Fibroblast of villous mesenchyme (primary cell): ENCODE measurements at regions not wholly inside any gene's neighbourhood (a gene's known extent, or its start where the extent isn't known, plus 50 kb on each side); places are given as distances from the start of the nearest gene placed in this dataset.

Experiments
- DNase-seq: peaks from one replicate; pipeline ENCODE4 v3.0.0-alpha.2; 2010; ENCODE audit warnings: low read depth
- H3K4me3 ChIP-seq: 2 replicates; pipeline ENCODE4 v1.5.1; 2011; ENCODE audit warnings: low read depth, mild to moderate bottlenecking, low read length
- TF ChIP-seq, protein P1 (sequence below): IDR thresholded peaks from 2 replicates; pipeline ENCODE4 v1.5.1; 2012; ENCODE audit warnings: low read depth, mild to moderate bottlenecking, low read length; ENCODE audit not compliant: insufficient read depth

DNA sequence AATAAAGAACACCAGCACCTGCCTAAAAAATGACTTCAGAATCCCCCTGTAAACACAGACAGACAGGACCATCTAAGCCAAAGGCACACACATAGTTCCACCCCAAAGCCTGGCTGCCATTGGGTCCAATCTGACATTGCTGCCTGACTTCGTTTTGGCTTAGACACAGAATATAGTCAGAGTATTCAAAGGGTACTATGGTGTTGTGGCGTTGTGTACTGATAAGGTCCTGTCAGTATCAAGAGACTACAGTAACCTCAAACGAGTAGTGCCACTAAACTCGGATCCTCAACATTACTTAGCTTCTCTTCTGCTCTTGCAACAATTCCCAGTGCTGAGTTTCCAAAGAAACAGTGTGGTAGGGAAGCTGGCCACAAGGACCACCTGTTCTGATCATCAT is 169.3 kb upstream of the NR5A2 start:
- TF ChIP-seq, protein P1, sequence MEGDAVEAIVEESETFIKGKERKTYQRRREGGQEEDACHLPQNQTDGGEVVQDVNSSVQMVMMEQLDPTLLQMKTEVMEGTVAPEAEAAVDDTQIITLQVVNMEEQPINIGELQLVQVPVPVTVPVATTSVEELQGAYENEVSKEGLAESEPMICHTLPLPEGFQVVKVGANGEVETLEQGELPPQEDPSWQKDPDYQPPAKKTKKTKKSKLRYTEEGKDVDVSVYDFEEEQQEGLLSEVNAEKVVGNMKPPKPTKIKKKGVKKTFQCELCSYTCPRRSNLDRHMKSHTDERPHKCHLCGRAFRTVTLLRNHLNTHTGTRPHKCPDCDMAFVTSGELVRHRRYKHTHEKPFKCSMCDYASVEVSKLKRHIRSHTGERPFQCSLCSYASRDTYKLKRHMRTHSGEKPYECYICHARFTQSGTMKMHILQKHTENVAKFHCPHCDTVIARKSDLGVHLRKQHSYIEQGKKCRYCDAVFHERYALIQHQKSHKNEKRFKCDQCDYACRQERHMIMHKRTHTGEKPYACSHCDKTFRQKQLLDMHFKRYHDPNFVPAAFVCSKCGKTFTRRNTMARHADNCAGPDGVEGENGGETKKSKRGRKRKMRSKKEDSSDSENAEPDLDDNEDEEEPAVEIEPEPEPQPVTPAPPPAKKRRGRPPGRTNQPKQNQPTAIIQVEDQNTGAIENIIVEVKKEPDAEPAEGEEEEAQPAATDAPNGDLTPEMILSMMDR, result no peak
- no peak overlapping the region for H3K4me3 ChIP-seq
- DNase-seq, result no peak

DNA sequence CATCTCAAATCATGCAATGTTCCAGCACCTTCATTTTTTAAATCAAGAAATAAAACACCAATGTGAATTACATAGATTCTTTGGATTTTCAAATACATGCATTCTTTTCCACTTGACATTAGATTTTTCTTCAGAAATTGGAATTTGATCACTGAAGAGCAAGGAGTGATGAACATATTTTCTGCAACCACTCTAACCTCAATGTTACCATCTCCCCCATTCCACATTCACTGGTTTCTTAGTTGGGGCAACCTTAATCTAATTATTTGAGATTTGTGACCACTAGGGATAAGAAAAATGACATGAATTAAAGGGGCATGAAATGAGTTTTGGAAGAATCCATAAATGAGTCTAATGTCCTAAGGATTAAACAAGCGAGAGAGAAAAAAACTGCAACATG is 168.7 kb upstream of the NR5A2 start:
- DNase-seq, result no peak
- no peak overlapping the region for H3K4me3 ChIP-seq
- TF ChIP-seq, protein P1, result no peak

DNA sequence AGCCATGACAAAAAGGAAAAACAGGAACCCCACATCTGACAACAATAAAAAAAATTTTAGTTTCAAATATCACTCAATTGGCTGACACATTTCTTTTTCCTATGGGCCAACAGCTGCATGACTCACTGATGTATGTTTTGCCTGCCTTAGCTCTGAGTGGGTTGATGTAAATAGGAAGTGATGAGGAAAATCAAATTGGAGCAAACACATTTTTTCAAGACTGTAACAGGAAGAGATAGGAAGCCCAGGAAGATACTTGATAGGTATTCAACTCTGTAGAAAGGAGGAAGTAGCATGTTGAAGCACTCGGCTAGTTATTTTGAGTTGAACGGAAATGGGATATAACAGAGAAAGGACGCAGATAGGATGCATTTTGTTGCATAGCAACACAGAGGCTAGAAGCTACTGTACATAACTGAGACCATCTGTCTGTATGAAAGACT is 168.0 kb upstream of the NR5A2 start:
- H3K4me3 ChIP-seq, result no peak overlapping the region
- DNase-seq, result peak; percentile 53
- TF ChIP-seq, protein P1, result no peak

DNA sequence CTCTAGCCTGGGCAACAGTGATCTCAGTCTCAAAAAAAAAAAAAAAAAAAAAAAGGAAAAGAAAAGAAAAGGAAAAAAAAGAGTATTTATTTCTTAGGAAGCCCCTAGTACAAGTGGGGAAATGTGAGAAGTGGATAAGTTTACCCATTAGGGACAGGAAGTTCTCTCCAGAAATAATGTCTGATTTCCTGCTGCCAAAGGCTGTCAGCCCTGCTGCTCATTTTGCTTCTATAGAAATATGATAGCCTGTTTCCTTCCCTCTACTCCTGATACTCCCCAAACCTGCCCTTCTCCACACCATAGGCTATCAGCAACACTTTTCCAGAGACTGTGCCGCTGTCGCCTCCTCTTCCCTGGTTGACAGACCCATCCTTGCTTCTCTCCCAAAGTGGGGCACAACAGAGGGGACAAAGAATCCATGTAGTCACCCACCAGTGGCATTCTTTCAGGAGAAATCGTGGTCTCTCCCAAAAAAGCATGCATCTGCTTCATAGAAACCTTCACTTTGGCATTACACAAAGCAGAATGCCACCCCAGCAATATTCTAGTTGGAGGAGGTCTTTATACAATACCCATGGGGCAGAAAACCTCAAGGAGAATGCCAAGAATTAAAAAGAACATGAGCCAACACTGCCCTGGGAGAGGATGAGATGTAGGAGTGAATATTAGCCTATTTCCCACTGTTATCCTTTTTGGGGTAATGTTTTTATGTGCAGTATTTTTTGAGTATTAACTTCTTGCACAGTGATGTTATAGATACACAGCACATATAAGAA is 166.3 kb upstream of the NR5A2 start:
- DNase-seq, result no peak
- TF ChIP-seq, protein P1, result no peak
- no peak overlapping the region for H3K4me3 ChIP-seq

DNA sequence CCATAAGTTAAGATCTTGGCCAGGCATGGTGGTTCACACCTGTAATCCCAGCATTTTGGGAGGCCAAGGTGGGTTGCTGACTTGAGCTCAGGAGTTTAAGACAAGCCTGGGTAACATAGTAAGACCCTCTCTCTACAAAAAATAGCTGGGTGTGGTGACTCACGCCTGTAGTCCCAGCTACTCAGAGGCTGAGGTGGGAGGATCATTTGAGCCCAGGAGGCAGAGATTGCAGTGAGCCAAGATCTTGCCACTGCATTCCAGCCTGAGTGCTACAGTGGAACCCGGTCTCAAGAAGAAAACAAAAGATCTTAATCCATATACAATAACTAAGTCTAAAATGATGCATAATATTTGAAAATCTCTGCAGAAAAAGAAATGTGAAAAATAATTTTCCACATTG is 165.5 kb upstream of the NR5A2 start:
- no peak for DNase-seq
- TF ChIP-seq, protein P1, result no peak
- no peak overlapping the region for H3K4me3 ChIP-seq

DNA sequence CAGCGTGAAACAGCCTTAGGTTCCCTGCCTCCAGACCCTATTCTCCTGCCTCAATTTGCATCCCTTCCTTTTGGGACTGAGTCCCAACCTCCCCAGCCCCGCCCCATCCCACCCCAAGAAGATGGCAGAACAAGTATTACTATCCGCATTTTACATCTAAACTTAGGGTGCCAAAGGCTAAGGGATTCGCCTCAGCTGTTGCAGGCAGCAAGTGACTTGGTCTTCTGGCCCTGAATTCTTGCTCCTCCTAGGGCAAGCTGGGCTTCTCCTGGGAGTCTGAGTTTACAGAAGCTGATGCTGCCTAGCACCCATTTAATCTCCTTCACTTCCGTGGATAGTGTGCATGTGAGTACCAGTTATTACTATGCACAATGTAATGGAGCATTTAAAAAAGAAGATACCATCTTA is 161.3 kb upstream of the NR5A2 start:
- TF ChIP-seq, protein P1, result no peak
- no peak for DNase-seq

DNA sequence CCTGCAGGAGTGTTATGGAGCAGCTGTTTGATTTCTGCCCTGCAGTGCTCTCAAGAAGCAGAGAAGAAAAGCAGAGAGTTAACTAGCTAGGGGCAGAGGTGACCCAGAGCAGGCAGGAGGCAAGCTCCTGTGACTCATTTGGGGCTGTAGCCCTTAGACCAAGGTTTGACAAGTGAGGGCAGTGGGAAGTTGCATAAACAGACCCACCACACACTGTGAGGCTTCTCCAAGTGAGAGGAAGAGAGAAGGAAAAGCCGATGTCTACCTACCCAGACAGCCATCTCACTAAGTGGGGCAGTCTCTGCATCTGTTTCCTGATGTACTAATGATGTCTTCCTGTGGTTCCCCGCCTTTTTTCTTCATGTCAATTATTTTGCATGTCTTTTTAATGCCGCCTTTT is 159.9 kb upstream of the NR5A2 start:
- peak; percentile 57 for DNase-seq
- no peak overlapping the region for H3K4me3 ChIP-seq
- TF ChIP-seq, protein P1, result no peak

More for the DNA sequence above, 161.3 kb upstream of the NR5A2 start:
- no peak overlapping the region for H3K4me3 ChIP-seq
